ENCODE measurements at regions not wholly inside any gene's neighbourhood (a gene's known extent, or its start where the extent isn't known, plus 50 kb on each side); places are given as distances from the start of the nearest gene placed in this dataset.
A peak's percentile ranks its signal among the peaks of the same experiment; 100 is the strongest.

DNA sequence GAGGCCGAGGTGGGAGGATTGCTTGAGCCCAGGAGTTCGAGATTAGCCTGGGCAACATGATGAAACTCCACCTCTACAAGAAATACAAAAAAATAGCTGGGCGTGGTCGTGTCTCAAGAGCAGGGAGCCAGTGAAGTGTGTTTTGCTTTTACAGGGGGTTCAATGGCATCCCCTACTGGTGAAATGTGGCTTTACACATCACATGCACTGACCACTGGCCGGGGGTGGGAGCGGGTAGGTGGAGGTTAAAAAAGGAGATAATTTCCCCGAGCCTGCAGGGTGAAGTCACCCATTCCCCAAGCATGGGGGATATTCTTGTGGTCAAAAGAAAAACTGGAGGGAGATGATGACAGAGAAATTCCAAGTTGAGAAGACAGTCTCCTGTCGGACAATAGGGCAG, 63.6 kb upstream of the PWP1 start:
- no peak overlapping the region for H3K27ac ChIP-seq (ENCODE audit: low read depth)
- H3K36me3 Mint-ChIP-seq (ENCODE audit: low read depth) = peaks cover 27% of the 10 kb centered on the region
- H3K79me2 ChIP-seq (replicated peaks; ENCODE audit: insufficient read depth) = no peaks in the 10 kb centered on the region
- H3K27ac Mint-ChIP-seq = no peak overlapping the region
- no peak overlapping the region for H3K4me3 Mint-ChIP-seq
- no peaks in the 10 kb centered on the region for H3K4me1 ChIP-seq (ENCODE audit: insufficient read depth)
- TF ChIP-seq, protein P1, sequence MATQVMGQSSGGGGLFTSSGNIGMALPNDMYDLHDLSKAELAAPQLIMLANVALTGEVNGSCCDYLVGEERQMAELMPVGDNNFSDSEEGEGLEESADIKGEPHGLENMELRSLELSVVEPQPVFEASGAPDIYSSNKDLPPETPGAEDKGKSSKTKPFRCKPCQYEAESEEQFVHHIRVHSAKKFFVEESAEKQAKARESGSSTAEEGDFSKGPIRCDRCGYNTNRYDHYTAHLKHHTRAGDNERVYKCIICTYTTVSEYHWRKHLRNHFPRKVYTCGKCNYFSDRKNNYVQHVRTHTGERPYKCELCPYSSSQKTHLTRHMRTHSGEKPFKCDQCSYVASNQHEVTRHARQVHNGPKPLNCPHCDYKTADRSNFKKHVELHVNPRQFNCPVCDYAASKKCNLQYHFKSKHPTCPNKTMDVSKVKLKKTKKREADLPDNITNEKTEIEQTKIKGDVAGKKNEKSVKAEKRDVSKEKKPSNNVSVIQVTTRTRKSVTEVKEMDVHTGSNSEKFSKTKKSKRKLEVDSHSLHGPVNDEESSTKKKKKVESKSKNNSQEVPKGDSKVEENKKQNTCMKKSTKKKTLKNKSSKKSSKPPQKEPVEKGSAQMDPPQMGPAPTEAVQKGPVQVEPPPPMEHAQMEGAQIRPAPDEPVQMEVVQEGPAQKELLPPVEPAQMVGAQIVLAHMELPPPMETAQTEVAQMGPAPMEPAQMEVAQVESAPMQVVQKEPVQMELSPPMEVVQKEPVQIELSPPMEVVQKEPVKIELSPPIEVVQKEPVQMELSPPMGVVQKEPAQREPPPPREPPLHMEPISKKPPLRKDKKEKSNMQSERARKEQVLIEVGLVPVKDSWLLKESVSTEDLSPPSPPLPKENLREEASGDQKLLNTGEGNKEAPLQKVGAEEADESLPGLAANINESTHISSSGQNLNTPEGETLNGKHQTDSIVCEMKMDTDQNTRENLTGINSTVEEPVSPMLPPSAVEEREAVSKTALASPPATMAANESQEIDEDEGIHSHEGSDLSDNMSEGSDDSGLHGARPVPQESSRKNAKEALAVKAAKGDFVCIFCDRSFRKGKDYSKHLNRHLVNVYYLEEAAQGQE (IDR thresholded peaks at IDR 0.05; ENCODE audit: unreplicated experiment) = no peak
- TF ChIP-seq, protein P2, sequence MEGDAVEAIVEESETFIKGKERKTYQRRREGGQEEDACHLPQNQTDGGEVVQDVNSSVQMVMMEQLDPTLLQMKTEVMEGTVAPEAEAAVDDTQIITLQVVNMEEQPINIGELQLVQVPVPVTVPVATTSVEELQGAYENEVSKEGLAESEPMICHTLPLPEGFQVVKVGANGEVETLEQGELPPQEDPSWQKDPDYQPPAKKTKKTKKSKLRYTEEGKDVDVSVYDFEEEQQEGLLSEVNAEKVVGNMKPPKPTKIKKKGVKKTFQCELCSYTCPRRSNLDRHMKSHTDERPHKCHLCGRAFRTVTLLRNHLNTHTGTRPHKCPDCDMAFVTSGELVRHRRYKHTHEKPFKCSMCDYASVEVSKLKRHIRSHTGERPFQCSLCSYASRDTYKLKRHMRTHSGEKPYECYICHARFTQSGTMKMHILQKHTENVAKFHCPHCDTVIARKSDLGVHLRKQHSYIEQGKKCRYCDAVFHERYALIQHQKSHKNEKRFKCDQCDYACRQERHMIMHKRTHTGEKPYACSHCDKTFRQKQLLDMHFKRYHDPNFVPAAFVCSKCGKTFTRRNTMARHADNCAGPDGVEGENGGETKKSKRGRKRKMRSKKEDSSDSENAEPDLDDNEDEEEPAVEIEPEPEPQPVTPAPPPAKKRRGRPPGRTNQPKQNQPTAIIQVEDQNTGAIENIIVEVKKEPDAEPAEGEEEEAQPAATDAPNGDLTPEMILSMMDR (conservative IDR thresholded peaks at IDR 0.05; ENCODE audit: low read depth in 2 of 2) = peak; percentile 86 to 91
- TF ChIP-seq JUNB (IDR thresholded peaks at IDR 0.05; ENCODE audit: unreplicated experiment) = no peak
- H3K9me3 Mint-ChIP-seq = peaks cover 22% of the 10 kb centered on the region
- no peaks in the 10 kb centered on the region for H3K36me3 ChIP-seq (ENCODE audit: insufficient read depth)
- no peaks in the 10 kb centered on the region for H3F3A ChIP-seq (replicated peaks; ENCODE audit: low read depth)
- H3K4me2 ChIP-seq = no peak overlapping the region
- H3K4me1 Mint-ChIP-seq = peaks cover 4% of the 10 kb centered on the region; the same call in 1 of the 3 replicates
- no peak overlapping the region for H2AFZ ChIP-seq
- no peaks in the 10 kb centered on the region for H4K20me1 ChIP-seq (replicated peaks; ENCODE audit: insufficient read depth)
- peak; percentile 82 for ATAC-seq
- H3K27me3 ChIP-seq (ENCODE audit: insufficient read depth) = no peaks in the 10 kb centered on the region
- H3K9me2 ChIP-seq (ENCODE audit: insufficient read depth) = no peaks in the 10 kb centered on the region
- peaks cover 1% of the 10 kb centered on the region for H3K27me3 Mint-ChIP-seq (ENCODE audit: insufficient read depth, low read depth, poor library complexity)
- DNase-seq (ENCODE audit: low spot score) = peak; percentile 78
- no peak overlapping the region for H3K4me3 ChIP-seq

DNA sequence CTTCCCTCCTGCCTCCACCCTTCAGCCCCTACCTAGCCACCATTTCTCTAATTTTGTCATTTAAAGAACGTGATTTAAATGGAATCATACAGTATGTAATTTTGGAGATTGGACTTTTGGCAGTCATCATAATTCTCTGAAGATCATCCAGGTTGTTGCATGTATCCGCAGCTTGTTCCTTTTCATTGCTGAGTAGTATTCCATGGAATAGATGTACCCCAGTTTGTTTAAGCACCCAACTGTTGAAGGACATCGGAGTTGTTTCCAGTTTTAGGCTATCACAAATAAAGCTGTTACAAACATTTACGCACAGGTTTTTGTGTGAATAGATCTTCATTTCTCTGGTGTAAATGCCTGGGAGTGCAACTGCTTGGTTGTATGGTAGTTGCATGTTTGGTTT, 61.1 kb upstream of the PWP1 start:
- Mint-ChIP-seq H3K27ac (no peak overlapping the region), H3K36me3 (ENCODE audit: low read depth) (peaks cover 21% of the 10 kb centered on the region), H3K9me3 (peaks cover 24% of the 10 kb centered on the region), H3K4me3 (no peak overlapping the region), H3K27me3 (ENCODE audit: insufficient read depth, low read depth, poor library complexity) (no peaks in the 10 kb centered on the region), H3K4me1 (no peaks in the 10 kb centered on the region)
- H3K36me3 ChIP-seq (ENCODE audit: insufficient read depth) = no peaks in the 10 kb centered on the region
- H3K4me1 ChIP-seq (ENCODE audit: insufficient read depth) = no peaks in the 10 kb centered on the region
- no peaks in the 10 kb centered on the region for H3K9me2 ChIP-seq (ENCODE audit: insufficient read depth)
- no peak for DNase-seq (ENCODE audit: low spot score)
- ATAC-seq = no peak
- H3K79me2 ChIP-seq (replicated peaks; ENCODE audit: insufficient read depth) = no peaks in the 10 kb centered on the region
- no peak overlapping the region for H3K4me3 ChIP-seq
- H3K27me3 ChIP-seq (ENCODE audit: insufficient read depth) = no peaks in the 10 kb centered on the region
- no peak overlapping the region for H3K27ac ChIP-seq (ENCODE audit: low read depth)
- no peaks in the 10 kb centered on the region for H3F3A ChIP-seq (replicated peaks; ENCODE audit: low read depth)
- no peaks in the 10 kb centered on the region for H4K20me1 ChIP-seq (replicated peaks; ENCODE audit: insufficient read depth)
- H2AFZ ChIP-seq = no peak overlapping the region
- H3K4me2 ChIP-seq = no peak overlapping the region
- TF ChIP-seq CREB1 (CRISPR knock-in tag; IDR thresholded peaks at IDR 0.05; ENCODE audit: low read depth) (no peak), EZH2 (IDR thresholded peaks at IDR 0.05; ENCODE audit: low read depth, unreplicated experiment) (no peak), NANOG (IDR thresholded peaks at IDR 0.05; ENCODE audit: borderline replicate concordance) (no peak), ZNF331 (CRISPR knock-in tag; IDR thresholded peaks at IDR 0.05; ENCODE audit: low read depth) (no peak), EZH2phosphoT487 (IDR thresholded peaks at IDR 0.05; ENCODE audit: unreplicated experiment) (no peak), JUNB (IDR thresholded peaks at IDR 0.05; ENCODE audit: unreplicated experiment) (no peak)
- TF ChIP-seq, protein P1 (IDR thresholded peaks at IDR 0.05; ENCODE audit: unreplicated experiment) = no peak
- TF ChIP-seq, protein P2 (conservative IDR thresholded peaks at IDR 0.05; ENCODE audit: low read depth in 2 of 2) = no peak

Data from GM23338 (cell line).